ENCODE measurements at regions not wholly inside any gene's neighbourhood (a gene's known extent, or its start where the extent isn't known, plus 50 kb on each side); places are given as distances from the start of the nearest gene placed in this dataset.
A peak's percentile ranks its signal among the peaks of the same experiment; 100 is the strongest.
"Not testable (repeated sequence)": the region's sequence is repeated elsewhere in the genome, so short reads cannot be mapped to it uniquely, and the experiment has no call there.

DNA sequence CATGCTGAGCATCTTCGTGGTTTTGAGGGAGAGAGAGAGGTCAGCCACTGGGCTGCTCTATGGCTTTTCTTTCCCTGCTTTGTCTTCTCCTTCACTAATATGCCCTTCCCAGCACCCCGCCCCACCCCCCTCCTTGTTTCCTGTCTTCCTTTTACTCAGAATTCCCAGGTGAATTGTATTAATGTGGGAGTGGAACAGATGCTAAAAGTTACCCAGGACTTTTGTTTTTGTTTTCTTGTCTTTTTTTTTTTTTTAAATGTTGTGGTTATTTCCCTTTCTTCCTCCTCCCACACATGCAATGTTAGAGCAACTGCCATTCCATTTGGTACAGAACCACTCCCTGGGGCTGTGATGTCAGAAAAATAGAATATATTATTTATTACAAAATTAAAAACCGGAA, 442.7 kb upstream of the CD180 start:
- no peak for DNase-seq (ENCODE audit: low spot score)
- no peak for TF ChIP-seq CTCF (IDR thresholded peaks at IDR 0.05)
- H3K27ac ChIP-seq, result peak overlapping the region in 1 of 2 donors; percentile 36
- H3K4me3 ChIP-seq, result no peak overlapping the region

- DNase-seq (ENCODE audit: low spot score), result no peak
- TF ChIP-seq CTCF (IDR thresholded peaks at IDR 0.05), result no peak
- peak overlapping the region in 1 of 2 donors; percentile 47 for H3K27ac ChIP-seq
These were observed 440.4 kb upstream of the CD180 start for GRCh38 chr5:67636850-67637524.

GRCh38 chr5:67636091-67636490, 439.5 kb upstream of the CD180 start:
- Histone ChIP-seq H3K4me3 (no peak overlapping the region), H3K27ac (peak overlapping the region; percentile 23 to 47)
- no peak for DNase-seq (ENCODE audit: low spot score)
- no peak for TF ChIP-seq CTCF (IDR thresholded peaks at IDR 0.05)

More at GRCh38 chr5:67636850-67637524, 440.4 kb upstream of the CD180 start:
- H3K4me3 ChIP-seq, result no peak overlapping the region

GRCh38 chr5:67627079-67627478, 430.5 kb upstream of the CD180 start:
- H3K27ac ChIP-seq; DNase-seq (ENCODE audit: low spot score); H3K4me3 ChIP-seq: not testable (repeated sequence)

DNA sequence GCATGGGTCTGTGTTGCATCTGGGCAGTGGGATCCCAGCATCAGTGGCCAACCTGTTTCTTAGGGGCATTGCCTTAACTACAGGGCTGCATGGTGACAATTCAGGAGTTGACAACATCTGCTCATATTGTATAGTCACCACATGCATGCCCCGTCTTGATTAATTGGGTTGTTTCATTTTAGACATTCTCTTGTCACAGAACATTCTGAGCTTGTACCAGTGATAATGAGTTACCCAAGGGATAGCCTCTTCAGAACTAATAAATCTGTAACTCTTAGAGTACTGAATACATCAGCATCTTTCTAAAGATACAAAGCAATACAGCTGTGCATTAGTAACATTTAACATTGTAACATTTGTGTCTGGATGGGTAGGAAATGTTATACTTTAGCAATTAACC, 426.5 kb upstream of the CD180 start:
- Histone ChIP-seq H3K27ac (no peak overlapping the region), H3K4me3 (no peak overlapping the region)
- TF ChIP-seq CTCF (IDR thresholded peaks at IDR 0.05), result no peak
- DNase-seq (ENCODE audit: low spot score), result no peak

DNA sequence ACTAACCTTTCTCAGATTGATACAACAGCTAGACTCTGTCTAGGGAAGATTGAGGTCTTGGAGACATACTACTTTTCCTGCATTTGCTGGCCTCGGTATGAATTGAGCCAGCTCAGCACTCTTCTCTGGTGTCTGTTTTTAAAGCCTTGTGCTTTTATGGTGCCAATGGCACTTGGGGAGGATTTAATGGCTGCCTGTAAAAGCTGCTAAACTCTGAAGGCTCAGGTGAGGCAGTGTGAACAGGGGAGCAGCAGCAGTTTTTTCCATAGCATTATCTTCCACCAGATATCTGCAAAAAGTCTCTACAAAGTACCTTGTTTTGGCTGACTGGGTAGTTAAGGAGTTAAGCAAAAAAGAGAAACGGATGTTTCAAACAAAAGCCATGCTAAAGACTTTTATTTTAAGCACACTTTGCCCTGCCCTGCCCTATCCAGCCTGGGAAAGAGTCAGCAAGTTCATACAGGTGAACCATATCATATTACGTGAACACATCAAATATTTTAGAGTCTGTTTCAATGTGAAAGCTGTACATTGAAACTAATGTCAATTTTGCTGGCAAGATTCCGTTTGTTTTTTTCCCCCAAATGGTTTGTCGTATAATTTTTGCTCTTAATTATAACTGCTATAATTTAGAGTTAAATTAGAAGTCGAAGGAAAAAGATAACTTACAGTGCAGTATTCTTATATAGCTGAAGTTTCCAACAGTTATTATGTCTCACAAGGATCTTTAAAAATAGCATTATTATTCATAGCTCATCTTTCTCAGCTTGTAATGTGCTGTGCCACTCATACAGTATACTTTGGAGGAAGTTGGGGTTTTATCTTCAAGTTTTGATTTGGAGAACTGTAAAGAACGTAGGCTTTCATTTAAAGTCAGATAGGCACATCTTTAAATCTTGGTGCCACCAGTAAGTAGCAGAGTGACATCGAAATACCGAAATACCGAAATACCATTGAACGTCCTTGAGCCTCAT, 424.1 kb upstream of the CD180 start:
- no peak for TF ChIP-seq CTCF (IDR thresholded peaks at IDR 0.05)
- no peak overlapping the region for H3K4me3 ChIP-seq
- no peak for DNase-seq (ENCODE audit: low spot score)
- no peak overlapping the region for H3K27ac ChIP-seq

GRCh38 chr5:67619636-67620035, 423.0 kb upstream of the CD180 start:
- no peak overlapping the region for H3K4me3 ChIP-seq
- no peak for TF ChIP-seq CTCF (IDR thresholded peaks at IDR 0.05)
- no peak for DNase-seq (ENCODE audit: low spot score)
- no peak overlapping the region for H3K27ac ChIP-seq
